Limb (tissue), 2 donors: ENCODE measurements at regions not wholly inside any gene's neighbourhood (a gene's known extent, or its start where the extent isn't known, plus 50 kb on each side); places are given as distances from the start of the nearest gene placed in this dataset.
"Not testable (repeated sequence)": the region's sequence is repeated elsewhere in the genome, so short reads cannot be mapped to it uniquely, and the experiment has no call there.

ENCODE experiments used
- DNase-seq, 2 donors: peaks; one replicate each; pipeline ENCODE4 v3.0.0-alpha.2; 2016; ENCODE audit errors: extremely low spot score in 2 of 2

- DNase-seq: no peak
Measured at GRCh38 chr16:22624800-22625533, 114.3 kb downstream of the NPIPB5 start.

- no peak for DNase-seq
Measured at GRCh38 chr16:22625967-22626366, 115.3 kb downstream of the NPIPB5 start.

- DNase-seq: no peak
Measured at GRCh38 chr16:22627043-22627442, 116.4 kb downstream of the NPIPB5 start.

- DNase-seq: no peak
Measured at GRCh38 chr16:22628994-22629393, 118.3 kb downstream of the NPIPB5 start.

GRCh38 chr16:22630242-22630641 is 119.6 kb downstream of the NPIPB5 start:
- no peak for DNase-seq

- no peak for DNase-seq
Measured at GRCh38 chr16:22631264-22631663, 120.6 kb downstream of the NPIPB5 start.

- DNase-seq: no peak
Measured at GRCh38 chr16:22632606-22633005, 121.9 kb downstream of the NPIPB5 start.

GRCh38 chr16:22633280-22633679 is 122.6 kb downstream of the NPIPB5 start:
- no peak for DNase-seq

- no peak for DNase-seq
Measured at GRCh38 chr16:22633799-22634198, 123.1 kb downstream of the NPIPB5 start.

GRCh38 chr16:22634954-22635353 is 124.3 kb downstream of the NPIPB5 start:
- no peak for DNase-seq

GRCh38 chr16:22635357-22635761 is 124.7 kb downstream of the NPIPB5 start:
- no peak for DNase-seq

GRCh38 chr16:22635801-22636200 is 125.1 kb downstream of the NPIPB5 start:
- DNase-seq: no peak

- no peak for DNase-seq
Measured at GRCh38 chr16:22638393-22639206, 127.9 kb downstream of the NPIPB5 start.

- DNase-seq: no peak
Measured at GRCh38 chr16:22641131-22641628, 130.5 kb downstream of the NPIPB5 start.

GRCh38 chr16:22642416-22643088 is 131.9 kb downstream of the NPIPB5 start:
- DNase-seq: no peak

- DNase-seq: not testable (repeated sequence)
Measured at GRCh38 chr16:22643203-22643602, 132.5 kb downstream of the NPIPB5 start.

- no peak for DNase-seq
Measured at GRCh38 chr16:22643886-22644285, 133.2 kb downstream of the NPIPB5 start.

GRCh38 chr16:22645868-22646267 is 135.2 kb downstream of the NPIPB5 start:
- no peak for DNase-seq

- DNase-seq: no peak
Measured at GRCh38 chr16:22646948-22647556, 136.4 kb downstream of the NPIPB5 start.

- no peak for DNase-seq
Measured at GRCh38 chr16:22648141-22648540, 137.4 kb downstream of the NPIPB5 start.

- DNase-seq: no peak
Measured at GRCh38 chr16:22648941-22649340, 138.2 kb downstream of the NPIPB5 start.
